ENCODE measurements at regions not wholly inside any gene's neighbourhood (a gene's known extent, or its start where the extent isn't known, plus 50 kb on each side); places are given as distances from the start of the nearest gene placed in this dataset.

GRCh38 chr2:79248776-79249175, 89.2 kb upstream of the REG3A start:
- Histone ChIP-seq H3K27ac (ENCODE audit: low read length) (no peak overlapping the region), H3K4me1 (ENCODE audit: control insufficient read depth, insufficient read depth, low read length) (no peaks in the 10 kb centered on the region), H3K27me3 (ENCODE audit: control insufficient read depth, insufficient read depth, low read length) (no peaks in the 10 kb centered on the region), H3K9me3 (ENCODE audit: control insufficient read depth, insufficient read depth, low read length) (no peaks in the 10 kb centered on the region), H3K36me3 (ENCODE audit: control insufficient read depth, insufficient read depth, low read length) (no peaks in the 10 kb centered on the region), H3K4me3 (ENCODE audit: low read length) (no peak overlapping the region)
- intact Hi-C loops (cut with micrococcal nuclease): no loop called here
- TF ChIP-seq CTCF (IDR thresholded peaks at IDR 0.05): no peak
- Mint-ChIP-seq H3K27ac (no peak overlapping the region), H3K36me3 (no peaks in the 10 kb centered on the region), H3K27me3 (ENCODE audit: low read depth in 2 of 2) (no peaks in the 10 kb centered on the region), H3K9me3 (peaks cover 8 to 21% of the 10 kb centered on the region in 2 donors), H3K4me1 (no peaks in the 10 kb centered on the region), H3K4me3 (no peak overlapping the region)
- DNase-seq (no peak), ATAC-seq (no peak)
- WGBS (ENCODE audit: insufficient coverage): 70% methylated on average over 1 of the region's 1 CpG

- Histone ChIP-seq H3K36me3 (ENCODE audit: control insufficient read depth, insufficient read depth, low read length) (no peaks in the 10 kb centered on the region), H3K27me3 (ENCODE audit: control insufficient read depth, insufficient read depth, low read length) (no peaks in the 10 kb centered on the region), H3K4me1 (ENCODE audit: control insufficient read depth, insufficient read depth, low read length) (no peaks in the 10 kb centered on the region), H3K9me3 (ENCODE audit: control insufficient read depth, insufficient read depth, low read length) (no peaks in the 10 kb centered on the region), H3K4me3 (ENCODE audit: low read length) (no peak overlapping the region), H3K27ac (ENCODE audit: low read length) (no peak overlapping the region)
- 55% methylated on average over 2 of the region's 2 CpGs for WGBS (ENCODE audit: insufficient coverage)
- ATAC-seq: no peak
- H3K36me3 Mint-ChIP-seq: no peaks in the 10 kb centered on the region
- intact Hi-C loops (cut with micrococcal nuclease): no loop called here
- H3K27ac Mint-ChIP-seq: no peak overlapping the region
- H3K4me3 Mint-ChIP-seq: no peak overlapping the region
- TF ChIP-seq CTCF (IDR thresholded peaks at IDR 0.05): no peak
- no peaks in the 10 kb centered on the region for H3K27me3 Mint-ChIP-seq (ENCODE audit: low read depth in 2 of 2)
- no peaks in the 10 kb centered on the region for H3K4me1 Mint-ChIP-seq
- peaks cover 5 to 11% of the 10 kb centered on the region in 2 donors for H3K9me3 Mint-ChIP-seq
- DNase-seq: no peak
These were observed 75.6 kb upstream of the REG3A start for GRCh38 chr2:79235135-79235534.

- intact Hi-C loops (cut with micrococcal nuclease): no loop called here
- no peak for ATAC-seq
- no peaks in the 10 kb centered on the region for H3K36me3 Mint-ChIP-seq
These were observed 64.0 kb upstream of the REG3A start for GRCh38 chr2:79223539-79223938.

More at GRCh38 chr2:79223539-79223938, 64.0 kb upstream of the REG3A start:
- no peak for DNase-seq
- no peak overlapping the region for H3K27ac ChIP-seq (ENCODE audit: low read length)
- H3K4me3 ChIP-seq (ENCODE audit: low read length): no peak overlapping the region
- no peak for TF ChIP-seq CTCF (IDR thresholded peaks at IDR 0.05)
- no peak overlapping the region for H3K4me3 Mint-ChIP-seq
- no peaks in the 10 kb centered on the region for H3K27me3 ChIP-seq (ENCODE audit: control insufficient read depth, insufficient read depth, low read length)
- H3K9me3 ChIP-seq (ENCODE audit: control insufficient read depth, insufficient read depth, low read length): no peaks in the 10 kb centered on the region
- no peaks in the 10 kb centered on the region for H3K4me1 ChIP-seq (ENCODE audit: control insufficient read depth, insufficient read depth, low read length)
- H3K36me3 ChIP-seq (ENCODE audit: control insufficient read depth, insufficient read depth, low read length): no peaks in the 10 kb centered on the region
- H3K4me1 Mint-ChIP-seq: no peaks in the 10 kb centered on the region
- H3K9me3 Mint-ChIP-seq: peaks cover 2 to 4% of the 10 kb centered on the region in 2 donors
- H3K27me3 Mint-ChIP-seq (ENCODE audit: low read depth in 2 of 2): no peaks in the 10 kb centered on the region
- no peak overlapping the region for H3K27ac Mint-ChIP-seq
